K562 (cell line): ENCODE measurements at regions not wholly inside any gene's neighbourhood (a gene's known extent, or its start where the extent isn't known, plus 50 kb on each side); places are given as distances from the start of the nearest gene placed in this dataset.

Experiments
- ATAC-seq: fragments of 200-7000 bp; cut with Tn5 transposase; 3 replicates; pipeline ENCODE4 v1.9.1; 2020; ENCODE audit warnings: moderate library complexity
- BruUV-seq: library from RNA; stranded (reverse); fragments of 400-500 nt; replicated peaks from 2 replicates; lab custom pipeline; 2021; lab: Mats Ljungman, UMichigan
- CTCF ChIA-PET: fragments of 300-600 bp; formaldehyde crosslinking; extraction: SDS; loops from one replicate; lab custom pipeline; 2021; ENCODE audit warnings: low intra/inter-chr PET ratio; lab: Yijun Ruan, JAX
- POLR2A ChIA-PET: fragments of 300-600, 350-650 bp; sonication (Branson Sonifier 250); formaldehyde crosslinking; extraction: SDS; loops from one replicate; lab custom pipeline; 2021; ENCODE audit warnings: antibody characterized with exemption, inconsistent platforms; lab: Yijun Ruan, JAX
- DNase-seq, 4 experiments: peaks; one replicate each; pipeline versions ENCODE4 v3.0.0 to v3.0.0-alpha.2; 2011 to 2018; ENCODE audit warnings: low spot score in 3 of 4, mixed read lengths in 3 of 4; ENCODE audit errors: extremely low read depth in 1 of 4
- FAIRE-seq: peaks from 2 replicates; lab custom pipeline; 2011; peaks lifted over from hg19 to GRCh38; lab: Jason Lieb, UNC
- H2AFZ ChIP-seq: 2 replicates; pipeline ENCODE4 v1.6.0; 2011; ENCODE audit warnings: low read depth, low read length, control low read depth, inconsistent platforms
- H3K27ac ChIP-seq: fragments of 200-600 bp; 3 replicates; pipeline ENCODE4 v1.8.0; 2011; ENCODE audit warnings: low read depth, mild to moderate bottlenecking, control low read depth, inconsistent platforms, low read length, moderate library complexity, mixed read lengths; ENCODE audit errors: extremely low read depth
- H3K27me3 ChIP-seq, 2 experiments: fragments of 300-600 bp in 1 of 2; 2 replicates in 1 of 2; 3 replicates in 1 of 2; pipeline versions ENCODE4 v1.6.0 to v1.8.0; 2011; ENCODE audit warnings: inconsistent platforms in 2 of 2, low read length in 2 of 2, mild to moderate bottlenecking in 1 of 2, mixed read lengths in 1 of 2, moderate library complexity in 1 of 2; ENCODE audit not compliant: control insufficient read depth in 2 of 2, insufficient read depth in 2 of 2
- H3K36me3 ChIP-seq: fragments of 300-600 bp; 3 replicates; pipeline ENCODE4 v1.8.0; 2011; ENCODE audit warnings: mild to moderate bottlenecking, low read length, inconsistent platforms; ENCODE audit not compliant: control insufficient read depth, insufficient read depth
- H3K4me1 ChIP-seq, 2 experiments: fragments of 200-600 bp in 1 of 2; replicated peaks in 1 of 2; 2 replicates in 1 of 2; 3 replicates in 1 of 2; pipeline versions ENCODE4 v1.5.1 to v1.8.0; 2011; ENCODE audit warnings: inconsistent platforms in 2 of 2, low read length in 2 of 2, mild to moderate bottlenecking in 1 of 2, mixed read lengths in 1 of 2, moderate library complexity in 1 of 2; ENCODE audit not compliant: control insufficient read depth in 2 of 2, insufficient read depth in 2 of 2
- H3K4me2 ChIP-seq: 2 replicates; pipeline ENCODE4 v1.6.1; 2011; ENCODE audit warnings: low read length, control low read depth, inconsistent platforms, mixed read lengths; ENCODE audit not compliant: insufficient read depth
- H3K4me3 ChIP-seq: fragments of 200-600 bp; sonication (generic), shearing (Covaris generic); 2 replicates; pipeline ENCODE4 v1.5.1; 2016; ENCODE audit warnings: control low read depth, inconsistent platforms
- H3K79me2 ChIP-seq: fragments of 200-600 bp; 3 replicates; pipeline ENCODE4 v1.8.0; 2011; ENCODE audit warnings: low read length, inconsistent platforms; ENCODE audit not compliant: control insufficient read depth, insufficient read depth
- H3K9ac ChIP-seq, 2 experiments: 2 replicates each; pipeline versions ENCODE4 v1.6.0 to v1.6.1; 2011; ENCODE audit warnings: low read depth in 2 of 2, low read length in 2 of 2, control low read depth in 1 of 2, inconsistent platforms in 1 of 2, mild to moderate bottlenecking in 1 of 2, mixed read lengths in 1 of 2; ENCODE audit not compliant: insufficient read depth in 1 of 2
- H3K9me1 ChIP-seq: one replicate; pipeline ENCODE4 v1.6.0; 2011; ENCODE audit warnings: inconsistent platforms, mild to moderate bottlenecking, low read length, moderate library complexity; ENCODE audit not compliant: control insufficient read depth, insufficient read depth
- H3K9me3 ChIP-seq: replicated peaks from 2 replicates; pipeline ENCODE4 v1.5.1; 2011; ENCODE audit warnings: low read depth, low read length, inconsistent platforms; ENCODE audit not compliant: control insufficient read depth, insufficient read depth
- H4K20me1 ChIP-seq: replicated peaks from 2 replicates; pipeline ENCODE4 v1.6.1; 2011; ENCODE audit warnings: low read length, inconsistent platforms, mixed read lengths; ENCODE audit not compliant: control insufficient read depth, insufficient read depth
- CREBBP ChIP-seq: IDR thresholded peaks from one replicate; pipeline ENCODE4 v1.6.1; 2012; ENCODE audit warnings: low read depth, mild to moderate bottlenecking, control low read depth, inconsistent platforms, low read length
- HBP1 ChIP-seq: fragments of 450-650 bp; formaldehyde crosslinking; IDR thresholded peaks from 2 replicates; pipeline ENCODE4 v1.4.0; 2022; ENCODE audit warnings: missing genetic modification characterization
- PTBP1 ChIP-seq: fragments of 200-400 bp; formaldehyde crosslinking; IDR thresholded peaks from 2 replicates; pipeline ENCODE4 v1.6.1; 2017; ENCODE audit warnings: low read depth, low read length
- SAFB ChIP-seq: fragments of 200-400 bp; formaldehyde crosslinking; IDR thresholded peaks from 2 replicates; pipeline ENCODE4 v1.6.1; 2017; ENCODE audit warnings: low read depth, low read length, borderline replicate concordance
- SETDB1 ChIP-seq: IDR thresholded peaks from one replicate; pipeline ENCODE4 v1.6.1; 2012; ENCODE audit warnings: low read length, control low read depth, inconsistent platforms
- STAT5A ChIP-seq: IDR thresholded peaks from 2 replicates; pipeline ENCODE4 v1.6.1; 2012; ENCODE audit warnings: low read length, inconsistent platforms, borderline replicate concordance
- ZNF146 ChIP-seq: IDR thresholded peaks from one replicate; pipeline ENCODE4 v1.6.1; 2018; ENCODE audit warnings: missing compliant biosample characterization; ENCODE audit not compliant: unreplicated experiment
- WGBS: fragments of 100-300 bp; shearing (Covaris generic); methylation state at CpG from one replicate; pipeline ENCODE4 v1.1.6; 2016; ENCODE audit warnings: low coverage, mixed read lengths; ENCODE audit not compliant: insufficient coverage; ENCODE audit errors: missing lambda C conversion rate; 5-methylcytosine and 5-hydroxymethylcytosine counted together
- in situ Hi-C: fragments of 300-500 bp; cut with MboI; formaldehyde crosslinking; loops from 4 replicates; pipeline ENCODE4 v1.15.0; 2018; ENCODE audit warnings: inconsistent platforms, mixed read lengths
- intact Hi-C: fragments of 100-400 bp; cut with micrococcal nuclease; formaldehyde crosslinking; loops from 2 replicates; pipeline ENCODE4 v1.14.2; 2022

- Histone ChIP-seq H3K4me3 (no peak overlapping the region), H3K4me1 (no peaks in the 10 kb centered on the region), H3K79me2 (no peaks in the 10 kb centered on the region), H3K27me3 (no peaks in the 10 kb centered on the region), H3K9ac (no peak overlapping the region), H4K20me1 (no peaks in the 10 kb centered on the region), H3K4me2 (no peak overlapping the region), H3K9me3 (no peaks in the 10 kb centered on the region), H3K36me3 (no peaks in the 10 kb centered on the region), H3K9me1 (no peaks in the 10 kb centered on the region), H3K27ac (no peak overlapping the region), H2AFZ (no peak overlapping the region)
- ATAC-seq (no peak), DNase-seq (peak in 3 of 4 experiments; percentile 0 to 2 (median 1)), FAIRE-seq (no peak)
- no peak for TF ChIP-seq HBP1
- TF ChIP-seq PTBP1, result no peak
- TF ChIP-seq STAT5A, result no peak
- no peak for TF ChIP-seq CREBBP
- TF ChIP-seq ZNF146 (CRISPR knock-in tag), result no peak
- TF ChIP-seq SETDB1, result no peak
- TF ChIP-seq SAFB, result no peak
- intact Hi-C loops (no loop called here), in situ Hi-C loops (no loop called here)
- no TSS peak for BruUV-seq
- ChIA-PET POLR2A (no interaction called here), CTCF (no interaction called here)
- 5% methylated on average over 5 of the region's 5 CpGs for WGBS
Measured at GRCh38 chr14:105930572-105930971, 404.2 kb downstream of the TMEM121 start.
